Lung (tissue), 11 donors: ENCODE measurements at regions not wholly inside any gene's neighbourhood (a gene's known extent, or its start where the extent isn't known, plus 50 kb on each side); places are given as distances from the start of the nearest gene placed in this dataset.

Experiments
- ATAC-seq: fragments of 200-7000 bp; cut with Tn5 transposase; one replicate; pipeline ENCODE4 v1.9.1; 2020; ENCODE audit warnings: moderate number of reproducible peaks; ENCODE audit not compliant: insufficient read depth, low FRiP score
- DNase-seq, 3 donors: peaks; one replicate each; pipeline ENCODE4 v3.0.0-alpha.2; 2013 to 2017
- H3K27ac ChIP-seq, 2 donors: one replicate each; pipeline ENCODE4 v1.5.1; 2013; ENCODE audit warnings: mild to moderate bottlenecking in 2 of 2, moderate library complexity in 2 of 2, control low read depth in 1 of 2, inconsistent platforms in 1 of 2, low read depth in 1 of 2, low read length in 1 of 2
- H3K27me3 ChIP-seq, 3 donors: one replicate each; pipeline ENCODE4 v1.5.1; 2013; ENCODE audit warnings: low read length in 2 of 3; ENCODE audit not compliant: control insufficient read depth in 3 of 3, insufficient read depth in 3 of 3
- H3K36me3 ChIP-seq, 4 donors: one replicate each; pipeline ENCODE4 v1.5.1; 2013; ENCODE audit warnings: low read length in 4 of 4, mild to moderate bottlenecking in 1 of 4, moderate library complexity in 1 of 4; ENCODE audit not compliant: control insufficient read depth in 4 of 4, insufficient read depth in 4 of 4
- H3K4me1 ChIP-seq, 5 donors: one replicate each; pipeline ENCODE4 v1.5.1; 2013; ENCODE audit warnings: low read length in 5 of 5, mild to moderate bottlenecking in 2 of 5, moderate library complexity in 1 of 5; ENCODE audit not compliant: control insufficient read depth in 5 of 5, insufficient read depth in 5 of 5
- H3K4me3 ChIP-seq: one replicate; pipeline ENCODE4 v1.5.1; 2013; ENCODE audit warnings: mild to moderate bottlenecking, control low read depth, moderate library complexity
- H3K9ac ChIP-seq, 2 donors: one replicate each; pipeline ENCODE4 v1.5.1; 2013; ENCODE audit warnings: low read length in 2 of 2, control low read depth in 1 of 2; ENCODE audit not compliant: insufficient read depth in 1 of 2
- H3K9me3 ChIP-seq, 4 donors: one replicate each; pipeline ENCODE4 v1.5.1; 2013; ENCODE audit warnings: low read length in 3 of 4, mild to moderate bottlenecking in 1 of 4, moderate library complexity in 1 of 4; ENCODE audit not compliant: control insufficient read depth in 4 of 4, insufficient read depth in 3 of 4
- CTCF ChIP-seq: IDR thresholded peaks from 2 replicates; pipeline ENCODE4 v1.5.1; 2012; ENCODE audit warnings: mild to moderate bottlenecking; ENCODE audit errors: control extremely low read depth, extremely low read depth
- WGBS, 2 donors: extraction: QIAGEN DNeasy Blood & Tissue Kit; methylation state at CpG; one replicate each; pipeline ENCODE4 v1.1.7; 2013; 5-methylcytosine and 5-hydroxymethylcytosine counted together
- donor health status: control.
- donor health status: control.
- donor health status: Bipolar disorder and iron deficiency.
- donor health status: healthy.
- donor health status: DM: yes; HTN: yes; CAD: no.

GRCh38 chr16:87182759-87183158, 134.4 kb downstream of the C16orf95 start:
- no peak overlapping the region for H3K9ac ChIP-seq
- TF ChIP-seq CTCF = no peak
- no peak overlapping the region for H3K4me3 ChIP-seq
- ATAC-seq (no peak), DNase-seq (no peak)
- 79 to 86% methylated on average over 3 of the region's 3 CpGs for WGBS, 2 donors
- H3K36me3 ChIP-seq = no peaks in the 10 kb centered on the region
- no peak overlapping the region for H3K27ac ChIP-seq
- H3K4me1 ChIP-seq = peaks cover 0 to 23% (median 12%) of the 10 kb centered on the region in 5 donors
- H3K27me3 ChIP-seq = no peaks in the 10 kb centered on the region
- peaks cover 0 to 2% (median 0%) of the 10 kb centered on the region in 4 donors for H3K9me3 ChIP-seq

GRCh38 chr16:87183647-87184046, 133.5 kb downstream of the C16orf95 start:
- Histone ChIP-seq H3K36me3 (no peaks in the 10 kb centered on the region), H3K4me3 (no peak overlapping the region), H3K4me1 (peaks cover 0 to 14% (median 3%) of the 10 kb centered on the region in 5 donors), H3K27me3 (no peaks in the 10 kb centered on the region), H3K9ac (no peak overlapping the region), H3K9me3 (peaks cover 0 to 2% (median 0%) of the 10 kb centered on the region in 4 donors), H3K27ac (no peak overlapping the region)
- no peak for TF ChIP-seq CTCF
- ATAC-seq (no peak), DNase-seq (no peak)
- WGBS, 2 donors = 85 to 94% methylated on average over 10 of the region's 10 CpGs

GRCh38 chr16:87185308-87185707, 131.9 kb downstream of the C16orf95 start:
- H3K4me1 ChIP-seq = peaks cover 0 to 4% (median 0%) of the 10 kb centered on the region in 5 donors
- no peak overlapping the region for H3K27ac ChIP-seq
- no peak overlapping the region for H3K9ac ChIP-seq
- 80 to 81% methylated on average over 8 of the region's 8 CpGs for WGBS, 2 donors
- ATAC-seq = no peak
- no peak for DNase-seq
- H3K27me3 ChIP-seq = no peaks in the 10 kb centered on the region
- no peaks in the 10 kb centered on the region for H3K36me3 ChIP-seq
- TF ChIP-seq CTCF = no peak
- no peak overlapping the region for H3K4me3 ChIP-seq
- peaks cover 0 to 8% (median 4%) of the 10 kb centered on the region in 4 donors for H3K9me3 ChIP-seq

- no peak for DNase-seq
Measured at GRCh38 chr16:87185983-87186382, 131.2 kb downstream of the C16orf95 start.

More at GRCh38 chr16:87185983-87186382, 131.2 kb downstream of the C16orf95 start:
- Histone ChIP-seq H3K9me3 (peaks cover 0 to 11% (median 6%) of the 10 kb centered on the region in 4 donors), H3K4me1 (peaks cover 0 to 4% (median 0%) of the 10 kb centered on the region in 5 donors), H3K36me3 (no peaks in the 10 kb centered on the region), H3K9ac (no peak overlapping the region), H3K27me3 (no peaks in the 10 kb centered on the region), H3K4me3 (no peak overlapping the region), H3K27ac (no peak overlapping the region)
- TF ChIP-seq CTCF = no peak
- WGBS, 2 donors = 94 to 95% methylated on average over 19 of the region's 19 CpGs
- no peak for ATAC-seq
